ENCODE measurements at regions not wholly inside any gene's neighbourhood (a gene's known extent, or its start where the extent isn't known, plus 50 kb on each side); places are given as distances from the start of the nearest gene placed in this dataset.
"Not testable (repeated sequence)": the region's sequence is repeated elsewhere in the genome, so short reads cannot be mapped to it uniquely, and the experiment has no call there.

DNA sequence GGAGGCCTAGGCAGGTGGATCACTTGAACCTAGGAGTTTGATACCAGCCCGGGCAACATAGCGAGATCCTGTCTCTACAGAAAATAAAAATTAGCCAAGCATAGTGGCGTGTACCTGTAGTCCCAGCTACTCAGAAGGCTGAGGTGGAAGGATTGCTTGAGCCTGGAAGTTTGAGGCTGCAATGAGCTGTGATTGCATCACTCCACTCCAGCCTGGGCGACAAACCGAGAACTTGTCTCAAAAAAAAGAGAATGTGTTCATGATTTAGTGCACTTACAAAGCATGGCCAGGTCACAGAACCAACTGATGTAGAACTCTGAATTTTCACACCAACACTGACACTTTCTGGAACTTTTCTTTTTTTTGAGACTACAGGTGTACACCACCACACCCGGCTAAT, 182.7 kb downstream of the ZFP64 start:
- no peak for DNase-seq (ENCODE audit: low read depth)

- no peak for DNase-seq (ENCODE audit: low read depth)
Observed at GRCh38 chr20:52004715-52005114, 186.9 kb downstream of the ZFP64 start.

- DNase-seq (ENCODE audit: low read depth), result no peak
Observed at GRCh38 chr20:52004018-52004417, 187.6 kb downstream of the ZFP64 start.

DNA sequence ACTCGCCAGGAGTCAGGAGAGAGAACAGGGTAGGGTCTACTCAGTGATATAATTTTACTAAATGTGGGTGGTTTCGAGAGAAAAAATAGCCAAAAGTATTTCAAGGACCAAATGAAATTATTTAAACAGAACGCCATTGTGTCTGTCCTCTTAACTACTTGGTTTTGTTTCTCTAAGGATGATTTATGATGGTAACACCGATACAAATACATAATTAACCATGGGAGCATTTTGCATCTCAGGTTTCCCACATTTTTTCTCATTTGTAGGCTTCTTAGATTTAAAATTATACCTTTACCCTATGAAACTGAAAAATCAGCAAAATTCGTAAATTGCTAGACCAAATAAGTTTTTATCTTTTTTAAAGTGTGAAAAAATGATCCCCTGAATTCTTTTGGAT, 188.2 kb downstream of the ZFP64 start:
- no peak for DNase-seq (ENCODE audit: low read depth)

GRCh38 chr20:52001999-52002666, 189.4 kb downstream of the ZFP64 start:
- no peak for DNase-seq (ENCODE audit: low read depth)

GRCh38 chr20:51997281-51997936, 194.2 kb downstream of the ZFP64 start:
- DNase-seq (ENCODE audit: low read depth), result not testable (repeated sequence)

- no peak for DNase-seq (ENCODE audit: low read depth)
Observed at GRCh38 chr20:51995551-51995951, 193.2 kb upstream of the SALL4 start.

- DNase-seq (ENCODE audit: low read depth), result no peak
Observed at GRCh38 chr20:51994751-51995417, 192.6 kb upstream of the SALL4 start.

GRCh38 chr20:51987812-51988211, 185.5 kb upstream of the SALL4 start:
- no peak for DNase-seq (ENCODE audit: low read depth)

- no peak for DNase-seq (ENCODE audit: low read depth)
Observed at GRCh38 chr20:51985013-51985415, 182.7 kb upstream of the SALL4 start.

DNA sequence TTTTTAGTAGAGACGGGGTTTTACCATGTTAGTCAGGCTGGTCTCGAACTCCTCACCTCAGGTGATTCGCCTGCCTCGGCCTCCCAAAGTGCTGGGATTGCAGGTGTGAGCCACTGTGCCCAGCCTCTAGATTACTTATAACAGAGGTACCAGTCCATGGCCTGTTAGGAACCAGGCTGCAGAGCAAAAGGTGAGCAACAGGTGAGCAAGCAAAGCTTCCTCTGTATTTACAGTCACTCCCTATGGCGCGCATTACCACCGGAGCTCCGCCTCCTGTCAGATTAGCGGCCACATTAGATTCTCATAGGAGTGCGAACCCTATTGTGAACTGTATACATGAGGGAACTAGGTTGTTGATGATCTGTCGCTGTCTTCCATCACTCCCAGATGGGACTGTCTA, 178.0 kb upstream of the SALL4 start:
- no peak for DNase-seq (ENCODE audit: low read depth)

DNA sequence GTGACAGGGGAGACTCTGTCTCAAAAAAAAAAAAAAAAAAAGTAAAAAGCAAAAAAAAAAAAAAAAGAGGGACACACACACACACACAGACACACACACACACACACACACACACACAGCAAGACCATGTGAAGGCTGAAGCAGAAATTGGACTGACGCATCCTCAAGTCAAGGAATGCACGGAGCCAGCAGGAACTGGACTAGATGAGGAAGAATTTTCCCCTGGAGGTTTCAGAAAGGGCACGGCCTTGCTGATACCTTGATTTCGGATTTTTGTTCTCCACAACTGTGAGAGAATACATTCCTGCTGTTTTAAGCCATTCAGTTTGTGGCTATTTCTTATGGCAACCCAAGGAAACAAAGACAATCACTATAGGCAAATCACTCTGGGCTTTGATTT, 176.9 kb upstream of the SALL4 start:
- DNase-seq (ENCODE audit: low read depth), result no peak

GRCh38 chr20:51978070-51978501, 175.8 kb upstream of the SALL4 start:
- no peak for DNase-seq (ENCODE audit: low read depth)

GRCh38 chr20:51972056-51972455, 169.7 kb upstream of the SALL4 start:
- no peak for DNase-seq (ENCODE audit: low read depth)

DNA sequence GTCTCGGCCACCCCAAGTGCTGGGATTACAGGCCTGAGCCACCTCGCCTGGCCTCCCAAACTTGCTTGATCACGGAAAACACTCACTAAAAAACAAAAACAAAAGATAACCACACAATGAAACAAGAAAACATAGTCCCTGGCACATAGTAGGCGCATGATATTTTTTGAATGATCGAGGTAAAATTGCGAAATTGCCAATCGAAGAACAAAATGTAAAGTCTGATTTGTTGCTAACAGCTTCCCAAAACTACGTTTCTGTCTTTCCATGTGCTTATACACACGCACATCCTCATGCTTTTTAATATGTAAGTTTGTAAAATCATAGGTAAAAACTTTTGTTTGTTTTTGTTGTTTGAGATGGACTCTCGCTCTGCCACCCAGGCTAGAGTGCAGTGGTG, 168.5 kb upstream of the SALL4 start:
- DNase-seq (ENCODE audit: low read depth), result no peak

DNA sequence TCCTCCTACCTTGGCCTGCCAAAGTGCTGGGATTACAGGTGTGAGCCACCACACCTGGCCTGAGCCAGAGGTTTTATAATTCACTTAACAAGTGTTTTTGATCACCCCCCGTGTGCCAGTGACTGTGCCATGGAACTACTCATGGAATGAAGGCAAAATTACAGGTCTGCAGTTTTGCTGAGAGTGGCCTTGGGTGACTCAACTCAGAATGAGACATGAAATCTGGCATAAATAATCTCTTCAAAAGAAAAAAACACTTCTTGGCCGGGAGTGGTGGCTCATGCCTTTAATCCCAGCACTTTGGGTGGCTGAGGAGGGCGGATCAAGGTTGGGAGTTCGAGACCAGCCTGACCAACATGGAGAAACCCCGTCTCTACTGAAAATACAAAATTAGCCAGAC, 166.9 kb upstream of the SALL4 start:
- DNase-seq (ENCODE audit: low read depth), result no peak

DNA sequence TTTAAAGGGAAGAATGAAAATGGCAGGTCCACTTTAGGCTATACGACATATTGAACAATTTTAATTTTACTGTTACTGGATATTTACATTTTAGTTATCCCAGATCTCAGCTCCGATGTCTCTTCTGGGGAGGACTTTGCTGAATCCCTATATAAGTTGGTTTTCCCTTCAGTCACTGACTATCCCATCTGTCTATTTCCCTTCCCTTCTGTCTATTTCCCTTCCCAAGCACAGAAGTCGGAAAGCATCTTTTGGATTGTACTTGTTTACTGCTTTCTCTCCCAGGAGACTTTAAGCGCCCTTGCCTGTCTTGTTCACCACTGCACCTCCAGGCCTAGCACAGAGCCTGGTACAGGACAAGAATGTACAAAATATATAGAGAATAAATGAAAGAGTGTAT, 165.8 kb upstream of the SALL4 start:
- DNase-seq (ENCODE audit: low read depth), result no peak

GRCh38 chr20:51966296-51966971, 164.1 kb upstream of the SALL4 start:
- no peak for DNase-seq (ENCODE audit: low read depth)

DNA sequence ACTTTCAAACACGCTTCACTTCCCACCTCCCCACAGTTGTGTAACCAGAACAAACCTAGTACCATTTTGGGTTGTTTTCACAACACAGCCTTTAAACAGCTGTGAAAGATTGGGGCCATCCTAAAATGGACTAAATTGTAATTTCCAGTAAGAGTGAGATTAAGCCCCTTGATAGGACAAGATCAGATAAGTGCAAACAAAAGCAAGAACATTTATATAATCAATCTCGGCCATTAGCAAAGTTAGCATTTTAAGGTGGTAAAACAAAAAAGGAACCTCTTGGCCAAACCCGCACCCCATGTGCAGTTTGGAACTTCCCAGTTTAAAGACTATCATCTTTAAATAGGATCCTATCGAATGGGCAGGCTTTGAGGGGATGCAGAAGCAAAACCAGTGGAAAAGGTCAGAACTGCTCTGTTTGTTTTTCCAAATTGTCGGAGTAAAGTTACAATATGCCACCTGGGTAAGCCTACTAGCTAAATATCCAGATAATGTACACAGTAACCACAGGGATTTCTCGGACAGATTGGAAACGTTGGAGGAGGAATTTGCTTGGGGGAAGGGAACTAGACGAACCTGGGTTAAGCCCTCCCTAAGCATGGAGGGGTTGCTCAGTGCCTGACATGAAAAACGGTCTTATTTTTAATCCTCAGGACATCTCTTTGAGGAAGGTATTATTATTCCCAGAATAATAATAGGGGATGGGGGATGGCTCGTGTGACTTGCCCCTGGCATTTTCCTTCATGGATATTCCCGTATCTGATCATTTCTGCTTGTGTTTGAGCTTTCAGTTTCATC, 159.8 kb upstream of the SALL4 start:
- DNase-seq (ENCODE audit: low read depth), result no peak

DNA sequence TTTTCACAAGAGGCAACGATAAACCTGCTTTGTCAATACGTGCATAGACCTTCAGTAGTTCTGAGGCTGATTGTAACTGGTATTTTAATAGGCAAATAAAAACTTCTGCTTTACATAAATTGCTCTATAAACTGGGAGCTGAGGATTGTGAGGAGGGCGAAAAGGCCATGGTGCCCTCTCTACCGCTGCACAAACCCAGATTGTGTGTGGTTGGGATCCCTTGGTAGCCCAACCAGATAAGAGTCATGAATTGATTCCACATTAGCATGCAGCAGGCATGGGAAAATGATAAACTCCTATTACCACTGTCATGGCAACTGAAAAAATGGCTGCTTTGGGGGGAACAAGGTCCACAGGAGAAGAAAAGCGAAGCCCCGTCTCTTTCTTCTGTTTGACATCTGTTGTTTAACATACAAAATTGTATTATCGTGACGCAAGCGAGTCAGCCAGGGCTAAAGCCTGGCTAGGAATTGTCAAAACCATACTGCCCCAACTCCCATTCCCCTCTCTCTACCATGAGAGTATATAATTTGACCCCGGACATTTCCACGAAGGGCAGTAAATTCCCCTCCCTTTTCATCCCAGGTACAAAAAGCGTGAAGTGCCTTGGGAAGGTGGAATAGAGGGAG, 157.8 kb upstream of the SALL4 start:
- DNase-seq (ENCODE audit: low read depth), result no peak

- no peak for DNase-seq (ENCODE audit: low read depth)
Observed at GRCh38 chr20:51959066-51959542, 156.8 kb upstream of the SALL4 start.

Data from stimulated activated CD8-positive, alpha-beta memory T cell treated with anti-CD3 and anti-CD28 coated beads, Interleukin-12 subunit alpha, Interleukin-12 subunit beta, amount 100 ng/mL, for 4 hours (primary cell).